Mucosa of descending colon (tissue), 3 donors: ENCODE measurements at regions not wholly inside any gene's neighbourhood (a gene's known extent, or its start where the extent isn't known, plus 50 kb on each side); places are given as distances from the start of the nearest gene placed in this dataset.
"Not testable (repeated sequence)": the region's sequence is repeated elsewhere in the genome, so short reads cannot be mapped to it uniquely, and the experiment has no call there.

Source experiments
- ATAC-seq: fragments of 200-7000 bp; cut with Tn5 transposase; one replicate; pipeline ENCODE4 v1.9.1; 2020; ENCODE audit warnings: mild to moderate bottlenecking, moderate library complexity
- DNase-seq, 3 donors: peaks; one replicate each; pipeline ENCODE4 v3.0.0-alpha.2; 2020
- H3K36me3 ChIP-seq: fragments of 200-600 bp; one replicate; pipeline ENCODE4 v1.8.0; 2021; ENCODE audit warnings: low read depth, mild to moderate bottlenecking
- H3K4me1 ChIP-seq: fragments of 200-600 bp; one replicate; pipeline ENCODE4 v1.8.0; 2021; ENCODE audit warnings: low read depth, mild to moderate bottlenecking
- H3K4me3 ChIP-seq: fragments of 200-600 bp; one replicate; pipeline ENCODE4 v1.8.0; 2021; ENCODE audit warnings: mild to moderate bottlenecking
- H3K9me3 ChIP-seq: fragments of 200-600 bp; one replicate; pipeline ENCODE4 v1.8.0; 2021; ENCODE audit warnings: mild to moderate bottlenecking
- CTCF ChIP-seq: fragments of 200-600 bp; IDR thresholded peaks from one replicate; pipeline ENCODE4 v1.8.0; 2022; ENCODE audit warnings: antibody characterized with exemption, mild to moderate bottlenecking
- intact Hi-C, 2 donors: fragments of 100-400 bp; cut with DNase I in 1 of 2; cut with micrococcal nuclease in 1 of 2; formaldehyde crosslinking; loops; one replicate each; pipeline versions ENCODE4 v1.11.0 to v1.11.1; 2022; cut with DNase I, micrococcal nuclease
- donor health status: DM: no; HTN: no; CAD: no; lungs with moderate emphysema.
- donor health status: DM: no; HTN: no; CAD: no.
- donor health status: DM: no; HTN: yes; CAD: no.

- DNase-seq (no peak), ATAC-seq (no peak)
- peaks cover 12% of the 10 kb centered on the region for H3K9me3 ChIP-seq
- no peaks in the 10 kb centered on the region for H3K4me1 ChIP-seq
- H3K4me3 ChIP-seq, result no peak overlapping the region
- intact Hi-C loops, result no loop called here
- no peaks in the 10 kb centered on the region for H3K36me3 ChIP-seq
- no peak for TF ChIP-seq CTCF
These were observed 1229.7 kb upstream of the CRIM1 start for GRCh38 chr2:35125871-35126270.

- Histone ChIP-seq H3K4me1 (no peaks in the 10 kb centered on the region), H3K36me3 (no peaks in the 10 kb centered on the region), H3K4me3 (no peak overlapping the region), H3K9me3 (peaks cover 12% of the 10 kb centered on the region)
- intact Hi-C loops, result no loop called here
- DNase-seq, result peak in 1 of 3 donors; percentile 35
- no peak for TF ChIP-seq CTCF
- ATAC-seq, result no peak
These were observed 1230.3 kb upstream of the CRIM1 start for GRCh38 chr2:35125278-35125677.

GRCh38 chr2:35116151-35116550 is 1239.4 kb upstream of the CRIM1 start:
- ATAC-seq (no peak), DNase-seq (no peak)
- intact Hi-C loops, result no loop called here
- no peaks in the 10 kb centered on the region for H3K4me1 ChIP-seq
- peaks cover 10% of the 10 kb centered on the region for H3K9me3 ChIP-seq
- no peak overlapping the region for H3K4me3 ChIP-seq
- TF ChIP-seq CTCF, result no peak
- H3K36me3 ChIP-seq, result no peaks in the 10 kb centered on the region

- DNase-seq, result no peak
- Histone ChIP-seq H3K9me3 (peaks cover 10% of the 10 kb centered on the region), H3K4me3 (no peak overlapping the region), H3K36me3 (no peaks in the 10 kb centered on the region), H3K4me1 (no peaks in the 10 kb centered on the region)
- intact Hi-C loops, result no loop called here
- no peak for TF ChIP-seq CTCF
- ATAC-seq, result no peak
These were observed 1240.8 kb upstream of the CRIM1 start for GRCh38 chr2:35114765-35115164.

- intact Hi-C loops, ATAC-seq, DNase-seq: not testable (repeated sequence)
These were observed 1243.2 kb upstream of the CRIM1 start for GRCh38 chr2:35112367-35112766.

GRCh38 chr2:35104309-35104708 is 1251.3 kb upstream of the CRIM1 start:
- no peak for ATAC-seq
- no peak for DNase-seq
- Histone ChIP-seq H3K4me1 (no peaks in the 10 kb centered on the region), H3K36me3 (no peaks in the 10 kb centered on the region), H3K9me3 (peaks cover 3% of the 10 kb centered on the region), H3K4me3 (no peak overlapping the region)
- intact Hi-C loops, result no loop called here
- TF ChIP-seq CTCF, result no peak

More at GRCh38 chr2:35112367-35112766, 1243.2 kb upstream of the CRIM1 start:
- not testable (repeated sequence) for H3K4me3 ChIP-seq, H3K4me1 ChIP-seq, H3K36me3 ChIP-seq
- H3K9me3 ChIP-seq, result peaks cover 11% of the 10 kb centered on the region
